DND-41 (cell line): ENCODE measurements at regions not wholly inside any gene's neighbourhood (a gene's known extent, or its start where the extent isn't known, plus 50 kb on each side); places are given as distances from the start of the nearest gene placed in this dataset.
"Not testable (repeated sequence)": the region's sequence is repeated elsewhere in the genome, so short reads cannot be mapped to it uniquely, and the experiment has no call there.

Source experiments
- ATAC-seq: fragments of 200-7000 bp; cut with Tn5 transposase; 3 replicates; pipeline ENCODE4 v1.9.1; 2021; ENCODE audit warnings: low read depth; ENCODE audit not compliant: insufficient read depth
- DNase-seq: peaks from one replicate; pipeline ENCODE4 v3.0.0-alpha.2; 2020
- H2AFZ ChIP-seq: 2 replicates; pipeline ENCODE4 v1.6.0; 2012; ENCODE audit warnings: low read depth, low read length
- H3K27ac ChIP-seq: 2 replicates; pipeline ENCODE4 v1.5.1; 2012; ENCODE audit warnings: low read length, inconsistent platforms
- H3K27me3 ChIP-seq: fragments of 200-600 bp; sonication (generic); 2 replicates; pipeline ENCODE4 v1.6.0; 2012; ENCODE audit warnings: low read length, mild to moderate bottlenecking, inconsistent platforms; ENCODE audit not compliant: insufficient read depth, poor library complexity
- H3K36me3 ChIP-seq: 2 replicates; pipeline ENCODE4 v1.5.1; 2012; ENCODE audit warnings: low read length, inconsistent platforms; ENCODE audit not compliant: insufficient read depth
- H3K4me1 ChIP-seq: 2 replicates; pipeline ENCODE4 v1.5.1; 2012; ENCODE audit warnings: mild to moderate bottlenecking, low read length; ENCODE audit not compliant: insufficient read depth
- H3K4me2 ChIP-seq: 2 replicates; pipeline ENCODE4 v1.6.0; 2012; ENCODE audit warnings: mild to moderate bottlenecking, moderate library complexity, low read length, inconsistent platforms; ENCODE audit not compliant: insufficient read depth
- H3K4me3 ChIP-seq, 2 experiments: fragments of 200-600 bp in 1 of 2; shearing (Covaris generic) in 1 of 2; 2 replicates each; pipeline ENCODE4 v1.5.1; 2012 to 2016; ENCODE audit warnings: inconsistent platforms in 2 of 2, low read length in 2 of 2, mild to moderate bottlenecking in 2 of 2, low read depth in 1 of 2, moderate library complexity in 1 of 2
- H3K79me2 ChIP-seq: 2 replicates; pipeline ENCODE4 v1.6.0; 2012; ENCODE audit warnings: low read length, inconsistent platforms; ENCODE audit not compliant: insufficient read depth
- H3K9ac ChIP-seq: 2 replicates; pipeline ENCODE4 v1.6.0; 2012; ENCODE audit warnings: low read depth, mild to moderate bottlenecking, inconsistent platforms, low read length, moderate library complexity
- H3K9me3 ChIP-seq: 2 replicates; pipeline ENCODE4 v1.5.1; 2012; ENCODE audit warnings: low read length, moderate library complexity, mild to moderate bottlenecking, inconsistent platforms; ENCODE audit not compliant: insufficient read depth, severe bottlenecking
- H4K20me1 ChIP-seq: 2 replicates; pipeline ENCODE4 v1.6.0; 2012; ENCODE audit warnings: low read length; ENCODE audit not compliant: insufficient read depth
- CTCF ChIP-seq: IDR thresholded peaks from 2 replicates; pipeline ENCODE4 v1.5.1; 2012; ENCODE audit warnings: borderline replicate concordance, low read length, moderate library complexity, mild to moderate bottlenecking; ENCODE audit not compliant: poor library complexity, severe bottlenecking; ENCODE audit errors: extremely low read depth
- EZH2 ChIP-seq: IDR thresholded peaks from 3 replicates; pipeline ENCODE4 v1.6.1; 2012; ENCODE audit warnings: borderline replicate concordance, low read depth, mild to moderate bottlenecking, moderate library complexity, low read length, inconsistent platforms; ENCODE audit not compliant: severe bottlenecking

- no peaks in the 10 kb centered on the region for H3K4me1 ChIP-seq
- no peaks in the 10 kb centered on the region for H3K79me2 ChIP-seq
- no peak overlapping the region for H3K9ac ChIP-seq
- no peak overlapping the region for H3K27ac ChIP-seq
- TF ChIP-seq EZH2 (no peak), CTCF (no peak)
- peaks cover 4% of the 10 kb centered on the region for H3K9me3 ChIP-seq
- H3K36me3 ChIP-seq, result no peaks in the 10 kb centered on the region
- H3K27me3 ChIP-seq, result no peaks in the 10 kb centered on the region
- no peaks in the 10 kb centered on the region for H4K20me1 ChIP-seq
- DNase-seq, result no peak
- H2AFZ ChIP-seq, result no peak overlapping the region
- ATAC-seq, result no peak
- H3K4me2 ChIP-seq, result no peak overlapping the region
- no peak overlapping the region for H3K4me3 ChIP-seq
Observed at GRCh38 chr13:63741029-63741813, 2325.6 kb upstream of the PCDH20 start.

GRCh38 chr13:63739112-63739735, 2323.6 kb upstream of the PCDH20 start:
- not testable (repeated sequence) for H3K9ac ChIP-seq, ATAC-seq, H4K20me1 ChIP-seq, H3K4me3 ChIP-seq, H3K36me3 ChIP-seq, H3K27me3 ChIP-seq, H3K9me3 ChIP-seq, H3K27ac ChIP-seq, H3K79me2 ChIP-seq, H2AFZ ChIP-seq, H3K4me1 ChIP-seq, H3K4me2 ChIP-seq, DNase-seq

GRCh38 chr13:63737418-63737817, 2321.8 kb upstream of the PCDH20 start:
- H3K27me3 ChIP-seq, result no peaks in the 10 kb centered on the region
- no peak overlapping the region for H3K4me2 ChIP-seq
- DNase-seq (no peak), ATAC-seq (no peak)
- no peak overlapping the region for H2AFZ ChIP-seq
- no peaks in the 10 kb centered on the region for H3K4me1 ChIP-seq
- H4K20me1 ChIP-seq, result no peaks in the 10 kb centered on the region
- no peak overlapping the region for H3K4me3 ChIP-seq
- H3K79me2 ChIP-seq, result no peaks in the 10 kb centered on the region
- TF ChIP-seq CTCF (no peak), EZH2 (no peak)
- H3K27ac ChIP-seq, result no peak overlapping the region
- peaks cover 4% of the 10 kb centered on the region for H3K9me3 ChIP-seq
- H3K36me3 ChIP-seq, result no peaks in the 10 kb centered on the region
- no peak overlapping the region for H3K9ac ChIP-seq

- Histone ChIP-seq H3K9me3 (no peaks in the 10 kb centered on the region), H3K4me3 (no peak overlapping the region), H3K27me3 (no peaks in the 10 kb centered on the region), H3K79me2 (no peaks in the 10 kb centered on the region), H3K36me3 (no peaks in the 10 kb centered on the region), H3K4me1 (no peaks in the 10 kb centered on the region), H3K4me2 (no peak overlapping the region), H4K20me1 (no peaks in the 10 kb centered on the region), H2AFZ (no peak overlapping the region), H3K9ac (no peak overlapping the region), H3K27ac (no peak overlapping the region)
- DNase-seq (no peak), ATAC-seq (no peak)
- TF ChIP-seq EZH2 (no peak), CTCF (no peak)
Observed at GRCh38 chr13:63731896-63732295, 2316.2 kb upstream of the PCDH20 start.

GRCh38 chr13:63712159-63712558, 2296.5 kb upstream of the PCDH20 start:
- H3K4me1 ChIP-seq, H2AFZ ChIP-seq, ATAC-seq, DNase-seq, H3K4me3 ChIP-seq, H4K20me1 ChIP-seq, H3K27me3 ChIP-seq, H3K79me2 ChIP-seq, H3K9me3 ChIP-seq, H3K4me2 ChIP-seq, H3K36me3 ChIP-seq, H3K9ac ChIP-seq, H3K27ac ChIP-seq: not testable (repeated sequence)
